ENCODE measurements at regions not wholly inside any gene's neighbourhood (a gene's known extent, or its start where the extent isn't known, plus 50 kb on each side); places are given as distances from the start of the nearest gene placed in this dataset.

- Histone ChIP-seq H3K9ac (ENCODE audit: insufficient read depth, low read length, poor library complexity, severe bottlenecking) (no peak overlapping the region), H2AFZ (ENCODE audit: insufficient read depth, low read depth, low read length, poor library complexity, severe bottlenecking) (no peak overlapping the region), H3K27me3 (ENCODE audit: control insufficient read depth in 2 of 2, insufficient read depth in 2 of 2, low read length in 2 of 2) (no peaks in the 10 kb centered on the region), H3K27ac (ENCODE audit: low read depth in 1 of 2, low read length in 2 of 2) (no peak overlapping the region), H3K4me1 (ENCODE audit: control insufficient read depth in 1 of 2, insufficient read depth in 2 of 2, low read length in 2 of 2) (no peaks in the 10 kb centered on the region), H3K9me3 (replicated peaks in 1 of 2; ENCODE audit: control insufficient read depth in 1 of 2, insufficient read depth in 1 of 2, low read length in 2 of 2) (peaks cover 10 to 27% of the 10 kb centered on the region in 2 donors), H3K36me3 (replicated peaks in 1 of 2; ENCODE audit: control insufficient read depth in 1 of 2, insufficient read depth in 2 of 2, low read length in 2 of 2) (no peaks in the 10 kb centered on the region), H3K79me2 (ENCODE audit: insufficient read depth, low read length) (no peaks in the 10 kb centered on the region), H4K20me1 (ENCODE audit: insufficient read depth, low read length) (no peaks in the 10 kb centered on the region), H3K4me3 (replicated peaks in 1 of 3; ENCODE audit: low read depth in 2 of 3, low read length in 3 of 3) (no peak overlapping the region), H3K4me2 (replicated peaks; ENCODE audit: extremely low read depth, low read length, poor library complexity, severe bottlenecking) (no peak overlapping the region)
- Mint-ChIP-seq H3K4me1 (no peaks in the 10 kb centered on the region), H3K27ac (no peak overlapping the region), H3K4me3 (no peak overlapping the region), H3K9me3 (peaks cover 4 to 21% (median 8%) of the 10 kb centered on the region in 7 donors), H3K36me3 (no peaks in the 10 kb centered on the region), H3K27me3 (ENCODE audit: low read depth in 3 of 3) (no peaks in the 10 kb centered on the region)
- DNase-seq: no peak
- intact Hi-C loops (cut with micrococcal nuclease): no loop called here
- no CpG with 5 or more reads among the region's 1 CpG for WGBS (ENCODE audit: insufficient coverage)
- no peak for TF ChIP-seq CTCF (IDR thresholded peaks at IDR 0.05)
These were observed 725.5 kb downstream of the PCDH18 start for GRCh38 chr4:136806844-136807243.

GRCh38 chr4:136805617-136806016 is 726.7 kb downstream of the PCDH18 start:
- no CpG with 5 or more reads among the region's 2 CpGs for WGBS (ENCODE audit: insufficient coverage)
- Mint-ChIP-seq H3K4me3 (no peak overlapping the region), H3K9me3 (peaks cover 0 to 9% (median 3%) of the 10 kb centered on the region in 7 donors), H3K27me3 (ENCODE audit: low read depth in 3 of 3) (no peaks in the 10 kb centered on the region), H3K36me3 (no peaks in the 10 kb centered on the region), H3K27ac (no peak overlapping the region), H3K4me1 (no peaks in the 10 kb centered on the region)
- Histone ChIP-seq H3K9me3 (replicated peaks in 1 of 2; ENCODE audit: control insufficient read depth in 1 of 2, insufficient read depth in 1 of 2, low read length in 2 of 2) (peaks cover 0 to 15% of the 10 kb centered on the region in 2 donors), H3K36me3 (replicated peaks in 1 of 2; ENCODE audit: control insufficient read depth in 1 of 2, insufficient read depth in 2 of 2, low read length in 2 of 2) (no peaks in the 10 kb centered on the region), H3K9ac (ENCODE audit: insufficient read depth, low read length, poor library complexity, severe bottlenecking) (no peak overlapping the region), H2AFZ (ENCODE audit: insufficient read depth, low read depth, low read length, poor library complexity, severe bottlenecking) (no peak overlapping the region), H3K27me3 (ENCODE audit: control insufficient read depth in 2 of 2, insufficient read depth in 2 of 2, low read length in 2 of 2) (no peaks in the 10 kb centered on the region), H3K4me2 (replicated peaks; ENCODE audit: extremely low read depth, low read length, poor library complexity, severe bottlenecking) (no peak overlapping the region), H3K4me3 (replicated peaks in 1 of 3; ENCODE audit: low read depth in 2 of 3, low read length in 3 of 3) (no peak overlapping the region), H4K20me1 (ENCODE audit: insufficient read depth, low read length) (no peaks in the 10 kb centered on the region), H3K4me1 (ENCODE audit: control insufficient read depth in 1 of 2, insufficient read depth in 2 of 2, low read length in 2 of 2) (no peaks in the 10 kb centered on the region), H3K27ac (ENCODE audit: low read depth in 1 of 2, low read length in 2 of 2) (no peak overlapping the region), H3K79me2 (ENCODE audit: insufficient read depth, low read length) (no peaks in the 10 kb centered on the region)
- no peak for TF ChIP-seq CTCF (IDR thresholded peaks at IDR 0.05)
- DNase-seq: no peak
- intact Hi-C loops (cut with micrococcal nuclease): no loop called here
